ENCODE measurements at regions not wholly inside any gene's neighbourhood (a gene's known extent, or its start where the extent isn't known, plus 50 kb on each side); places are given as distances from the start of the nearest gene placed in this dataset.

DNA sequence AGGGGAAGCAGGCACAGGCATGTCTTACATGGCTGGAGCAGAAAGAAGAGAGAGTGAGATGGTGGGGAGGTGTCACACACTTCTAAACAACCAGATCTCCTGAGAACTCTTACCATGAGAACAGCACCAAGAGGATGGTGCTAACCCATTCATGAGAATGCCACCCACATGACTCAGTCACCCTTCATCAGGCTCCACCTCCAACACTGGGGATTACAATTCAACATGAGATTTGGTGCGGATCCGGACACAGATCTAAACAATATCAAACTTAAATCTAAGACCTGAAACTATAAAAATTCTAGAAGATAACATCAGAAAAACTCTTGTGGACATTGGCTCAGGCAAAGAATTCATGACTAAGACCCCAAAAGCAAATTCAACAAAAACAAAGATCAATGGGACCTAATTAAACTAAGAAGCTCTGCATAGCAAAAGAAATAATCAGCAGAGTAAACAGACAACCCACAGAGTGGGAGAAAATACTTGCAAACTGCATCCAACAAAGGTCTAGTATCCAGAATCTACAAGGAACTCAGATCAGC lies 65.4 kb downstream of the SPATA31C2 start:
- Mint-ChIP-seq H3K4me3 (ENCODE audit: unreplicated experiment) (no peak overlapping the region), H3K36me3 (ENCODE audit: unreplicated experiment) (no peaks in the 10 kb centered on the region), H3K27ac (ENCODE audit: unreplicated experiment) (no peak overlapping the region), H3K27me3 (ENCODE audit: unreplicated experiment) (peaks cover 50% of the 10 kb centered on the region), H3K9me3 (ENCODE audit: unreplicated experiment) (no peaks in the 10 kb centered on the region), H3K4me1 (ENCODE audit: unreplicated experiment) (peaks cover 13% of the 10 kb centered on the region)
- no peak for DNase-seq (ENCODE audit: extremely low spot score, unreplicated experiment)
- TF ChIP-seq, protein P1, sequence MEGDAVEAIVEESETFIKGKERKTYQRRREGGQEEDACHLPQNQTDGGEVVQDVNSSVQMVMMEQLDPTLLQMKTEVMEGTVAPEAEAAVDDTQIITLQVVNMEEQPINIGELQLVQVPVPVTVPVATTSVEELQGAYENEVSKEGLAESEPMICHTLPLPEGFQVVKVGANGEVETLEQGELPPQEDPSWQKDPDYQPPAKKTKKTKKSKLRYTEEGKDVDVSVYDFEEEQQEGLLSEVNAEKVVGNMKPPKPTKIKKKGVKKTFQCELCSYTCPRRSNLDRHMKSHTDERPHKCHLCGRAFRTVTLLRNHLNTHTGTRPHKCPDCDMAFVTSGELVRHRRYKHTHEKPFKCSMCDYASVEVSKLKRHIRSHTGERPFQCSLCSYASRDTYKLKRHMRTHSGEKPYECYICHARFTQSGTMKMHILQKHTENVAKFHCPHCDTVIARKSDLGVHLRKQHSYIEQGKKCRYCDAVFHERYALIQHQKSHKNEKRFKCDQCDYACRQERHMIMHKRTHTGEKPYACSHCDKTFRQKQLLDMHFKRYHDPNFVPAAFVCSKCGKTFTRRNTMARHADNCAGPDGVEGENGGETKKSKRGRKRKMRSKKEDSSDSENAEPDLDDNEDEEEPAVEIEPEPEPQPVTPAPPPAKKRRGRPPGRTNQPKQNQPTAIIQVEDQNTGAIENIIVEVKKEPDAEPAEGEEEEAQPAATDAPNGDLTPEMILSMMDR (IDR thresholded peaks at IDR 0.05), result no peak

DNA sequence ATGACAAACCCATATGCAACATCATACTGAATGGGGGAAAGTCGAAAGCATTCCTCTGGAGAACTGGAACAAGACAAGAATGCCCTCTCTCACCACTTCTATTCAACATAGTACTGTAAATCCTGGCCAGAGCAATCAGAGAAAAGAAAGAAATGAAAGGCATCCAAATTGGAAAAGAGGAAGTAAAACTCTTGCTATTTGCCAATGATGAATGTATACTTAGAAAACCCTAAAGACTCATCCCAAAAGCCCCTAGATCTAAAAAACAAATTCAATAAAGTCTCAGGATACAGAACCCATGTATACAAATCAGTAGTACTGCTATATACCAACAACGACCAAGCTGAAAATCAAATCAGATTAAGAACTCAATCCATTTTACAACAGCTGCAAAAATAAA lies 66.9 kb downstream of the SPATA31C2 start:
- Mint-ChIP-seq H3K27ac (ENCODE audit: unreplicated experiment) (no peak overlapping the region), H3K4me1 (ENCODE audit: unreplicated experiment) (peaks cover 7% of the 10 kb centered on the region), H3K4me3 (ENCODE audit: unreplicated experiment) (no peak overlapping the region), H3K27me3 (ENCODE audit: unreplicated experiment) (peaks cover 50% of the 10 kb centered on the region), H3K9me3 (ENCODE audit: unreplicated experiment) (no peaks in the 10 kb centered on the region), H3K36me3 (ENCODE audit: unreplicated experiment) (no peaks in the 10 kb centered on the region)
- TF ChIP-seq, protein P1 (IDR thresholded peaks at IDR 0.05), result no peak
- DNase-seq (ENCODE audit: extremely low spot score, unreplicated experiment), result no peak

DNA sequence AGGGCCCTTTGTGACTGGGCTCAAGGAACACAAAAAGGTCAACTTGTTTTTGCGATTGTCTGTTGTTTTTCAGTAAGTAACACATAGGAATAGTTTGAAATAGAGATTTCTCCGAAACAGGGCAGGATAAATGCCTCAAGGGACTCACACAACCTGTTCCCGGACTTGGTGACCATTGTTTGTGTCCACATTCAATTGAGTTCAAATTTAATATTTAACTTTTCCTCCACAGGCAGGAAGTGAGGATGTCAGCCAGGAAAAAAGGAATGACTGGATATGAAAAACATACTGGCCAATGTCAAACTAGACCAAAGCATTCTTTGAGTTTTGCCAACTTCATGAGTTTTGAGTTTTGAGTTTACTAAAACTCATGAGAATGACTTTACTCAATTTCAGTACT lies 72.7 kb downstream of the SPATA31C2 start:
- Mint-ChIP-seq H3K9me3 (ENCODE audit: unreplicated experiment) (no peaks in the 10 kb centered on the region), H3K27me3 (ENCODE audit: unreplicated experiment) (peaks cover 34% of the 10 kb centered on the region), H3K36me3 (ENCODE audit: unreplicated experiment) (no peaks in the 10 kb centered on the region), H3K4me3 (ENCODE audit: unreplicated experiment) (no peak overlapping the region), H3K4me1 (ENCODE audit: unreplicated experiment) (no peaks in the 10 kb centered on the region), H3K27ac (ENCODE audit: unreplicated experiment) (no peak overlapping the region)
- DNase-seq (ENCODE audit: extremely low spot score, unreplicated experiment), result no peak
- TF ChIP-seq, protein P1 (IDR thresholded peaks at IDR 0.05), result no peak

DNA sequence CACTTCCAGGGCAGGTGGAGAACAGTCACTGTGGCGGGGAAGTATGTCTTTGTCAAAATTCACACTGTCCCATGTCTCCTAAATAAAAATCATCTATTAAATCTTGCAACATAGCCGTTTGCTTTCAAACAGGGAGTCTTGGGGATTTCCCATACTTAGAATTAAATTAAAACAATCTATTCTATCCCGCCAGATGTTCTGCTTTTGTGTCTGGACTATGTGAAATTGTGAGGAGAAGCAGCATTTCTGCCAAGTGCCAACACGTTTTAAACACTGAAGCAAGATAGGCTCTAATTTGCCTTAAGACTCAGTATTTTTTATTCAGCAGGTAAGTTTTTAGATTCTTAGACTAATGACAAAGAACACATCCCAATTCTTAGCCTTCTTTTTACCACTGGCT lies 73.7 kb downstream of the SPATA31C2 start:
- peaks cover 23% of the 10 kb centered on the region for H3K27me3 Mint-ChIP-seq (ENCODE audit: unreplicated experiment)
- no peaks in the 10 kb centered on the region for H3K36me3 Mint-ChIP-seq (ENCODE audit: unreplicated experiment)
- no peak for DNase-seq (ENCODE audit: extremely low spot score, unreplicated experiment)
- H3K27ac Mint-ChIP-seq (ENCODE audit: unreplicated experiment), result no peak overlapping the region
- H3K4me1 Mint-ChIP-seq (ENCODE audit: unreplicated experiment), result no peaks in the 10 kb centered on the region
- no peak overlapping the region for H3K4me3 Mint-ChIP-seq (ENCODE audit: unreplicated experiment)
- TF ChIP-seq, protein P1 (IDR thresholded peaks at IDR 0.05), result no peak
- H3K9me3 Mint-ChIP-seq (ENCODE audit: unreplicated experiment), result no peaks in the 10 kb centered on the region

DNA sequence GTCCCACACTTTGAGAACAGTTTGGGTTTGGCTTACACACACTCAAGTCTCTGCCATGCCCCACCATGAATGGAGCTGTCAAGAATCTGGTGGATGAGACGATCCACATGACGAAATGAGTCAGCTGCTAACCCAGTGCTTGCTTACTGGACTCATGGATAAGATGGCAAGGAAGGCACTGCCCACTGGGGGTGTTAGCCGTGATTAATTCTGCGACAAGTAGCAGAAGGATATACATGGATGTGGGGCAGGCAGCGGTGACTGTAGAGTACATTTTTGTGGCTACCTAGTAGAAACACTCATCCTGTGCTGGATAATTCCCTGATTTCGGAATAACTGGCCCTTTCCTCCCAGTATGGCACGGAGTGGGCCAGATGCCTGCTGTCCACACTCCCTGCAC lies 77.5 kb downstream of the SPATA31C2 start:
- Mint-ChIP-seq H3K27me3 (ENCODE audit: unreplicated experiment) (peaks cover 22% of the 10 kb centered on the region), H3K4me1 (ENCODE audit: unreplicated experiment) (no peaks in the 10 kb centered on the region), H3K27ac (ENCODE audit: unreplicated experiment) (no peak overlapping the region), H3K36me3 (ENCODE audit: unreplicated experiment) (no peaks in the 10 kb centered on the region), H3K9me3 (ENCODE audit: unreplicated experiment) (no peaks in the 10 kb centered on the region), H3K4me3 (ENCODE audit: unreplicated experiment) (no peak overlapping the region)
- TF ChIP-seq, protein P1 (IDR thresholded peaks at IDR 0.05), result no peak
- no peak for DNase-seq (ENCODE audit: extremely low spot score, unreplicated experiment)

Measured in osteocyte (in vitro differentiated cells).